Frontal cortex (tissue), 3 donors: ENCODE measurements at regions not wholly inside any gene's neighbourhood (a gene's known extent, or its start where the extent isn't known, plus 50 kb on each side); places are given as distances from the start of the nearest gene placed in this dataset.
"Not testable (repeated sequence)": the region's sequence is repeated elsewhere in the genome, so short reads cannot be mapped to it uniquely, and the experiment has no call there.

Experiments
- DNase-seq, 2 donors: peaks; one replicate each; pipeline ENCODE4 v3.0.0; 2012; ENCODE audit warnings: low spot score in 2 of 2
- FAIRE-seq: peaks from 2 replicates; lab custom pipeline; 2012; peaks lifted over from hg19 to GRCh38; lab: Jason Lieb, UNC
- donor health status: control.
- donor health status: control.
- donor health status: control.

DNA sequence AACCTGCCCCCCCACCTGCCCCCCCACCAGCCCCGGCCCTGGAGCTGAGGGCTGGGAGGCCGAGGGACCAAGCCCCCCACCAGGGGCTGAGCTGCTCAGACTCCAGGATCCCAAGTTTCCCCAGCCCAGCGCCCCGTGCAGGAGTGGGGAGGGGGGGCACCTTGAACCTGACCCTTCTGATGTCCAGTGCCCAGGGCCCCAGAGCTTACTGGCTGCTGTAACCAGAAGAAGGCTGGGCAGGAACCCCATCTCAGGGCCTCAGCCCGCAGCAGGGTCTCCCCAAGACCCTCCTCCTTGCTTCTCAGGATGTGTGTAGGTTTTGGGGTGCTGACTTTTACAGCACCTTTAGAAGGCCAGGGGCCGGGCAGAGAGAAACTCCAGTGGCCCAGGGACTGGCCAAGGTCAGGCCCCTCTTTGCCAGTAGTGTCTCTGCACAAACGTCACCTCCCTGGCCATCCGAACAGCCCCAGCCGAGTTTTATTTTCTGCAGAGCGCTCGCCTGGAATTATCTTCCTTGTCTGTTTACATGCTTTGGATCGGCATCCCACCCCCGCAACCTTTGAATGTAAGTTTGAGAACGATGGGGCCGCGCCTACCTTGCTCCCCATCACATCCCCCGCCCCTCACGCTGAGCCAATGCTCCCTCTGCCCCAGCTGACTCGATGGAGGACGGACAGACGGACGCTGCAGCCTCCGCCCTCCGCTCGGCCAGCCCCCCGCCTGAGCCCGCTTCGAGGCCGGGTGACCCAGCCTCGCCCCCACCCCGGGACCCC lies 70.1 kb upstream of the CASZ1 start:
- DNase-seq (no peak), FAIRE-seq (no peak)

DNA sequence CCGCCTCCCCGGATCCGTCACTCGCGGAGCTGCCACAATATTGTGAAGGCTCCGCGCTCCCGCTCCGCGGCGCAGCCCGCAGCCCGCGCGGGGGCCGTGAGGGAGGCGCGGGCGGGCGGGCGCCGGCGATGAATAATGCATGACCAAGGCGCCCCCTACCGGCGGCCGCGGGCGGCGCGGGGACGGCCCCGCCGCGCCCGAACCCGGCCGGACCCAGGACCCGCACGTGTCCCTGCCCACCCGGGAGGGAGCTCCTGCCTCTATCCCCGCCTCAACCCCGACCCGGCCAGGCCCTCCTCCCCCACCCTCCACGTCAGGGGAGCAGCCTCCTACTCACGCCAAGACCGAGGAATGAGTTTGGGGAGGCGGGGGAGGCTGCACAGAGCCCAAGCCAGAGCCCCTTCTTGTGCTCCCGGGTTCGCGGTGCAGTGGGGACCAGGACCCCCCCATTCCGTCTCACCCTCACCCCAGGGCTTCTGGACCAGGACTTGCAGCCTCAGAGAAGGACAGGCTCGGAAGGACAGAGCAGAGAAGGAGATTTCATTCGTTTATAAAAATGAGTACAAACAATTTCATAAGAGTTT lies 70.8 kb upstream of the CASZ1 start:
- DNase-seq (peak; percentile 77 to 80), FAIRE-seq (no peak)

DNA sequence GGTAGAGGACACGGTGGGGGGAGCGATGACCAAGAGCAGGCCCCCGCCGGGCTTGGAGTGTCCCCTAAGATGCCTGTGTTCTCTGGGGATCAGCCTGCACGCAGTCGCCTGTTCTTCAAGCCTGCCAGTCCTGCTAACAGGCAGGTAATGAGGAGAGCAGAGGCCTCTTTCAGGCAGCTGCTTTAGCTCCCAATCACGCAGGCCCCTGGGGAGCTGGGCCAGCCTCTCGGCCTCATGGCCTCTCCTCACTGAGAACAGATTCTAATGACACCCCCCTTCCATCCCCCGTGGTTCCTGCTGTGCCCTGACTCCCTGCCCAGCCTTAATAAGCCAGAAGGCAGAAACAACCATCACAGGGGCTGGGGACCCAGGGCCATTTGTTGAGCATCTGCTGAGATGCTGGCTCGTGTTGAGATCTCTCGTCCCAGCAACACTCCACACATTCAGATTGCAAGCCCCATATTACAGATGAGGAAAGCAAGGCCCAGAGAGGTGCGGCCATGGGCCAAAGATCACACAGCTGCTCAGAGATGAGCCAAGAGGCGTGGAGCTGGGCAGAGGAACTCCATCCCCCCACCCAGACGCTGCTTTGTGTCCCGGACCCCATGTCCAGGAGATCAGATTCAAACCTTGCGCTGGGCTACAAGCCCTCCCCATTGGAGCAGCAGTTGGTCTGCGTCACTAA lies 71.6 kb upstream of the CASZ1 start:
- DNase-seq, result no peak
- FAIRE-seq, result no peak

DNA sequence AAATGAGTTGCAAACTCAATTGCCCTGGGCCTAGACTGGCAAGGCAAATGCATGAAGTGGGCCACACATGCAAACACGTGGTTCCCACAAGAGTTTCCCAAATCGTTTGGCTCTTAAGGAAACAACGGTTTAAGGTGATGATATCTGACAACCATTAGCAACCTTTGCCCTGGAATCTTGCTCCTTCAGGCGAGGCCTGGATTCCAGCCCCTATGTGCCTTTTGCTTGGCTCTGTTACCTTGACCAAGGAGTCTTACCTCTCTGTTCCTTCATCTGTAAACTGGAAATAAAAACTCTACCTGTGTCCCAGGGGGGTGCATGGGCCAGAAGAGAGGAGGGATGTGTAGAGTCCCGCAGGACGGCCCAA lies 72.1 kb upstream of the CASZ1 start:
- no peak for DNase-seq
- FAIRE-seq, result no peak

DNA sequence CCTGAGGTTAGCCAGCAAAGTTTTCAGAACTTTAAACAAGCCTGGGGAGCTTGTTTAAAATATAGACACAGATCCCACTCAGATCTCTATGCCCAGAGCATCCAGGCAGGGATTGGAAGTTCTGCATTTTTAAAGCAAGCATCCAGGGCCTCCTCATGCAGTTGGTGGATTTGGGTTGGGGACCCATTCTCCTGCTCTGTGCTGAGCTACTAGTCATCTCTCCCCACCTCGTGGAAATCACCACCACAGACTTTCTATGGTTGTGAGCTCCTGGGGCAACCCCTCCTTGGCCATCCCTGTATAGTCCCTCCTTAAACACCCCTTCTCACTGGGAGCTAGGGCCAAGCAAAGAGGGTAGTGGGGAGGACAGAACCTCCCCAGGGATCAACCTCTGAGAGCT lies 73.5 kb upstream of the CASZ1 start:
- FAIRE-seq (no peak), DNase-seq (no peak)

DNA sequence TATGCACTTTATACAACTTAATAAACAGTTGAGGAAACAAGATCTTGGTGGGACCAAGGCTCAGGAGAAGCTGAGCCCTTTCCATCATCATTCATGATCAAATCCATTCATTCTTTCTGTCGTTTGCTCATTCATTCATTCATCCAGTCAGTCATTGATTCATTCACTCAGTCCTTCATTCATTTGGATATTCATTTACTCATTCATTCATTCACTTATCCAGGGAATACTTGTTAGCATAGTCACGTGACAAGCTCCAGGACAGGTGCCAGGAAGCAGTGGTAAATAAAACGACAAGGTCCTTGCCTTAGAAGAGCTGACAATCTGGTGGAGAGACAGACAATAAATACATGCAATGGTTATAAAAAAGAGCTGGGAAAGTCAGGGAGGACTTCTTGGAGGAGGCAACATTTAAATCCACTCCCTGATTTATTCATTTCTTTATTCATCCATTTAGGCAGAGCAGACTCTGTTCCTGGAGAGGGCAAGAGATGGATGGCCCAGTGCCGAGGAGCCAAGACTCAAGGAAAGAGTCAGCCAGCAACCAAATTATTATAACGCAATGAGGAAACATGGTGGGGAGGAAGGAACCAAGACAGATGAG lies 74.1 kb upstream of the CASZ1 start:
- DNase-seq (no peak), FAIRE-seq (no peak)

DNA sequence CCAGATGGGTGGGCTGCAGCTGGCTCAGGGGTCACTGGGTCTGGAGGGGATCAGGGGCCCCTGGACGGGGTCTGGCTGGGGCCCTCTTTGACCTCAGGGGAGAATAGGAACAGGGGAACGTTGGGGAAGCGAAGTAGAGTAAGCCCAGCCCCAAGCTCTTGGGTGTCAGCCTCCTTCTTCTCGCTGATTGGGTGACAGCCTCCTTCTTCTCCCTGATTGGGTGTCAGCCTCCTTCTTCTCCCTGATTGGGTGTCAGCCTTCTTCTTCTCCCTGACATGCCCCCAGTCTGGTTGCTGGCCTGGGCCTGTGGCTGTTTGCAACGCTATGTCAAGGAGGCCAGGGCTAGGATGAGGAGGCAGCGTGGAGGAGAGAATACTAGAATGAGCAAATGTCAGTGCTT lies 76.7 kb upstream of the CASZ1 start:
- FAIRE-seq (no peak), DNase-seq (no peak)

DNA sequence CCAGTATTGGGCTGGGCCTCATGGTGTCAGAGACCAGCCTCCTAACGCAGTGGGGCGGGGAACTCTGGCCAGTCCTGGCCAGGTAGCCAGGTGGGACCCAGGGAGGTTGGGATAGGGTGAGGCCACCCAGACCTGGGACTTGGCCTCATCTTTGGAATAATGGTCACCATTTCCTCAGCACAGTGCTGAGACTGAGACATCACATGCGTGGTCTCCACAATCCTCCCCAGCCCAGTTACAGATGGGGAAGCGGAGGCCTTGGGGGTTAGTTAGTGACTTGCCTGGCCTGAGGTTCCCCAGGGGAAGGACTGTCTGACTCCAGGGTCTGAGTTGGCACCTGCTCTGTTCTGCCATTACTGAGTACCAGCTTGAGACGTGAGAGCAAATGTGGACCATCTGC lies 77.9 kb upstream of the CASZ1 start:
- no peak for DNase-seq
- FAIRE-seq, result no peak

DNA sequence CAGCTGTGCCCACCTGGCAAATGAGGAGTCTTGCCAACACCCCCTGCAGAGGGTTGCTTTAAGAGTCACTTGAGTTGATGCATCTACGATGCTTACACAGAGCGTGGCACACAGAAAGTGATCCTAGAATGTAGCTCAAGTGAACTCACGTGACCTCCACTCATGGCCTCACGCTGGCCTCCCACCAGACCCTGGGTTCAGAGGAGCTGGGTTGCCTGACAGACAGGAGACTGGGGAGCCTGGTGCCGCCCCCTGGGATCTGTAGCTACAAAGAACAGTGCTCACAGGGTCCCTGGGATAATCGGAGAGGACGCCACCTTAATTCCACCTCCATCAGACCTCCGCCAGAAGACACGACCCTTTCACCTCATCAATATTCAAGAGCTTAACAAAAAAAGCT lies 81.4 kb upstream of the CASZ1 start:
- no peak for FAIRE-seq
- DNase-seq, result no peak

DNA sequence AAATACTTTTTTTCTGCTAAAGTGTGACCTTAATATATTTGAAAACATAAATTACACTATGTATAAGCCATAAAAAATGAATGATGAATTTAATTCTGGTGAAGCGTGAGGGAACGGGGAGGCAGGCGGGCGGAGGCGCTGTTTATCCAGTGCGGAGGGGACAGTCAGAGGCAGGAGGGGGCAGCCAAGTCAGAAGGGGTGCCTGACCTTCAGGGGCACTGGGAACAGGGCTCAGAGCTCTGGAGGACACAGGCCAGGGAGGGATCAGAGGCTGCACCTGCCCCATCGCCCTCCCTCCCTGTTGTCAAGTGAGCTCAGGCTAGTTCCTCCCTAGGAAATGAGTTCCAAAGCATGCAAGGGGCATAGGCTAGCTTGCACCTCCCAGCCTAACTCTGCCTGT lies 82.0 kb upstream of the CASZ1 start:
- DNase-seq, result no peak
- no peak for FAIRE-seq

DNA sequence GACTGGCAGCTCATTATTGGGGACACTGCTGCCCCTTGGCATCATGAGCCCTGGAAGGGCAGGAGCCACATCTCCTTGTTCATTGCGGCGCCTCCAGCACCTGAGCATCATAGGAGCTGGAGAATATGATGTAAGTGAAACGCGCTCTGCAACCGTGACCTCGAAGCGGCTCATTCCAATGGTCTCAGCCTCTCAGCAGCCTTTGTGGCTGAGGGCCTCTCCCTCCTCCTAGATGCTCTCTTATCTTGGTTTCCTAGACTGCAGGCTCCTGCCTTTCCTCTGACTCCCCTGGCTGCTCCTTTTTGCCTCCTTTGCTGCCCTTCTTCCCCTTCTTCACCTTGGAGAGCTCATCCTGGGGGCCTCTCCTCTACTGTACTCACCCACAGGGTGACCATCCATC lies 83.6 kb upstream of the CASZ1 start:
- FAIRE-seq, result no peak
- no peak for DNase-seq

DNA sequence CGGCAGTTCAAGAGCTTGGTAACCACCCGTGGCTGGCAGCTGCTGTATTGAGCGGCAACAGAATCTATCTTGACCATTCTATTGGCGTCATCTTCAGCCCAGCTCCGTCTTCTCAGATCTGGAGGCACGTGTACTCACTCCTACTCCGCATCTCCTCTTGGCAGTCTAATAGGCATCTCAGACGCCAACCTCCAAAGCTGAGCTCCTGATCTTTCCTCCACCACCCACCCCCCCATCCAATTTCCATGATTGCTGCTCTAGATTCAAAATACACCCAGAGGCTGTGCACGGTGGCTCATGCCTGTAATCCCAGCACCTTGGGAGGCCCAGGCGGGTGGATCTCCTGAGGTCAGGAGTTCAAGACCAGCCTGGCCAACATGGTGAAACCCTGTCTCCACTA lies 84.6 kb upstream of the CASZ1 start:
- DNase-seq (no peak), FAIRE-seq (no peak)

DNA sequence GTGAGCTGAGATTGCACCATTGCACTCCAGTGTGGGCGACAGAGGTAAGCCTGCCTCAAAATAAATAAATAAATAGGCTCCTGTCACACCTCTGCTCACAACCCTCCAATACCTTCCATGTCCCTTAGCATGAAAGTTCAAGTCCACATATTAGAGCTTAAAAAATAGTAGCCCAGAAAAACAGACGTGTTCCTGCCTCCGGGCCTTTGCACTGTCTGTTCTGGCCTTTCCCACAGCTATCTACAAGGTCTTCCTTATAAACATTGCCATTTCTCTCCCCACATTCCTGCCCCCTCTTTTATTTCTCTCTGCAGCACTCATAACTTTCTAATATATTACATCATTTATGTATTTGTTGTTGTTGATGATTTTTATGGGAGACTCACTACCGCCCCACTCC lies 85.6 kb upstream of the CASZ1 start:
- FAIRE-seq (no peak), DNase-seq (no peak)

DNA sequence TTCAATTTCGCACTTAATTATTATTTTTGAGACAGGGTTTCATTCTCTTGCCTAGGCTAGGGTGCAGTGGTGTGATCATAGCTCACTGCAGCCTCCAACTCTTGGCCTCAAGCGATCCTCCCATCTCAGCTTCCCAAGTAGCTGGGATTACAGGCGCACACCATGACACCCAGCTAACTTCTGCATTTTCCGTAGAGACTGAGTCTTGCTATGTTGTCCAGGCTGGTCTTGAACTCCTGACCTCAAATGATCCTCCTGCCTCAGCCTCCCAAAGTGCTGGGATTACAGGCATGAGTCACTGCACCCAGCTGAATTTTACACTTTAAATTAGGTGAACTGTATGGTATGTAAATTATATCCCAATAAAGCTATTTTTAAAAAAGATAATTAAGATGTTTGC lies 90.6 kb upstream of the CASZ1 start:
- DNase-seq, FAIRE-seq: not testable (repeated sequence)

DNA sequence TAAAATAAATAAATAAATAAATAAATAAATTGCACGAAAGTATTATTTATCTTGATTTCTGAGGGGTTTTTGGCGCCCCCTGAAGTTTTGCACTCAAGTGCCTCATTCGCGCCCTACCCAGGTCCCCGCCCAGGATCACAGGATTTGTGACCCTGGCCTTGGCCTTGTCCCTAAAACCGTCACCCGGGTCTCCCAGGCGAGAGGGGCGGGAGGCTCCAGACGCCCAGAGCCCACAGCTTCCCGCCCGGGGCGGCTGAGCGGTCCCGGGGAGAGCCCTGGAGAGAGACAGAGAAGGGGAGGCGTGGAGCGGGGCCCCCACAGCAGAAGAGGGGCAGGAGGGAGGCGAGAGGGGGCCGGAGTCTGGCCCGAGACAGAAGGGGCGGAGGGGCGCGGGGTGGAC lies 91.8 kb upstream of the CASZ1 start:
- no peak for FAIRE-seq

DNA sequence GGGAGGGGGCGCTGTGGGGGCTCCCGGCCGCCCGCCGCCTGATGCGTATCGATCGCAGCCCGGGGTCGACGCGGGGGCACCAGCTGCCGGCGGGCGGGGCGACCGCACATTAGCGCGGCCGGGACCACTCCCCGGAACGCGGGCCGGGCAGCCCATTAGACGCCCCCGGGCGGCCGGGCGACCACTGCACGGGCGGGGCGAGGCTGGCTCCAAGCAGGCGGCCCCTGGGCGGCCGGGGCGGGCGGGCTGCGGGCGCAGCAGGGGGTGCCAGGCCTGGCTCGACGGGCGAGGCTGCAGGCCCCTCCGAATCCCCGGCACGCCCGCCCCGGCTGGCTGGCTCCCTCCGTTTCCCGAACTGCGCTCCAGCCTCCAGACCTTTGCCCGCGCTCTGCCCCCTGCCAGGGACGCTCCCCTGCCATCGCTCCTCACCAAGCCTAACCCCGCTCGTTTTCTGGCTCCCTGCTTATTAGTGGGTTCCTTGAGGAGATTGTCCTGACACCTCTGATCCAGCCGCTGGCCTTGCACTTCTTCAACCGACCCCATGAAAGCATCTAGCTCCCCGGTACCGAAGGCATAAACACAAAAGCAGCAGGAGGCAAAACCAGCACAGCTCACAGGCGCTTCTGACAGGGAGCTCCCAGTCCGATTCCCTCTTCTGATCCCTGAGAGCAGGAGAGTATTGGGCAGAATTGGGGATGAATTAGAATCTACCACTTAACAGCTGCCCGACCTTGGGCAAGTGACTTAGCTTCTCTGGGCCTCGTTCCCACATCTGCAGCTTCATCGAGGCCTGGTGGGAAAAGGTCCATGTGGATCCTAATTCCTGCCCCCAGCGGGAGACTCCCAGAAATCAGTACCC lies 92.6 kb upstream of the CASZ1 start:
- no peak for FAIRE-seq
- no peak for DNase-seq

More for the DNA sequence above, 91.8 kb upstream of the CASZ1 start:
- DNase-seq, result no peak

DNA sequence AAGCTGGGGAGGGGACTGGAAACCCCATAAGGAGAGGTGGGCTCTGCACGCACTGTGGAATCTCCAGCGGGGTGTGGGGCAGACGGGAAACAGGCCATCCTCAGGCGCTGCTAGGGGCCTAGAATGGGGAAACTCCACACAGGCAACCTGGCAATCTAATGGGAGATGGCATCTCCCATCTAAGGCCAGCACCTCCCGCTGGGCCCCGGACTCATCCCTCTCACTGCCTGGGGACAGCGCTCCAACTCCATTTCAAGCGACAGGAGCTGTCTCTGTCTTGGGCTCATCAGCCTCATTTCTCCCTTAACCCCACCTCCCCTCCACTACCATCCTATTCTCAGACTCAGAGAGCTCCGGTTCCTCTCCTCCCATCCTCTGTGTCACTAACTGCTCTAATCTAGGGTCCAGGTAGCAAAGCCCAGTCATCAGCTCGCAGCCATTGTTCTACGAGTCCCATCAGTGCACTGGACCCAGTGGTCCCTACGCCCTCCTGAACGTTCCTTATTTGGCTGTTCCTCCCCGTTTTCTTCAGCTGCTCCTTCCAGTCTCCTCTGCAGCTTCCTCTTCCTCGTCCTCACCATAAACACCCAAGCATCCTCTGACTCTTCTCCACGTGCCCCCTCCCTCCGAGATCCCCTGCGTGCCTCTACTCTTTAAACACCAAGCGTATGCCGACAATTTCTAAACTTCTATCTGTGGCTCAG lies 93.4 kb upstream of the CASZ1 start:
- no peak for FAIRE-seq
- no peak for DNase-seq

DNA sequence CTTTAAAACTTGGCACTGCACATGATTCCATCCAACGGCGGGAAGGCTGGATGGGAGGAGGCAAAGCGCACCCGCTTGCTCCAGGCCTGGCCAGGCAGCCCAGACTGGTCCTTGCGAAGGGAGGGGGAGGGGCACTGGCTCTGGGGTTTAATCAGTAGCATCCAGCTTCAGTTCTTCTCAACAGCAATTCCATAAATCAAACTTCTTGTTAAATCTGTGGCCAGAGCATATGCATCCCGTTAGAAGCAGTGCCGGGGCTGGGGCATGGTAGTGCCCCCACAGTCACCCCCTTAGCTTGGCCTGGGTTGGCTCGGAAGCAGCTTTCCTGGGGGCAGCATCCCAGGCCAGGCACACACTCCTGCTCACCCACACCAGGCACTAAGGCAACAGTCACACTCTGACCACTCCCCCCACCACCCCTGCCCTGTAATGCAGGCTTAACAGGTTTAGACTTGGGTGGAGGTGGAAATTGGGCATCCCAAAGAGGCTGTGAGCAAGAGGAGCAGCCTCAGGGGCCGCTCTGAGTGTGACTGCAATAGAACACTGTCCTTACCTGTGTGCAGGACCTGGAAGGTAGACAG lies 94.1 kb upstream of the CASZ1 start:
- FAIRE-seq, result no peak
- DNase-seq, result no peak

DNA sequence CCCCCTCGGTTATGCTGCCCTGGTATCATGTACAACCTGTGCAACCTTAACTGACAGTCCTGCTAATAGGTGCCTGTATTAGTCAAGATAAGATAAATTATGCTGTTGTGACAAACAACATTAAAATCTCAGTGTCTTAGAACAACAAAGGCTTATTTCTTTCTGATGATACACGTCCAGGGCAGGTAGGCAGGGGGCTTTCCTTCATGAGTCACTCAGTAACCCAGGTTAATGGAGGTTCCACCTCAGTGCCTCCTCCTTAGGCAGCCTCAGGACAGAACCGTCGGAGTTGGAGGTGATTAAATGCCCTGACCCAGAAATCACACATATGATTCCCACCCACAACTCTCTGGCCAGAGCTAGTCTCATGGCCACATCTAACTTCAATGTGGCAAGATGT lies 94.6 kb upstream of the CASZ1 start:
- FAIRE-seq, result no peak

More for the DNA sequence above, 94.6 kb upstream of the CASZ1 start:
- no peak for DNase-seq
